SK-N-SH (cell line): ENCODE measurements at regions not wholly inside any gene's neighbourhood (a gene's known extent, or its start where the extent isn't known, plus 50 kb on each side); places are given as distances from the start of the nearest gene placed in this dataset.

ENCODE experiments used
- CTCF ChIA-PET: fragments of 300-600, 350-600 bp; formaldehyde crosslinking; extraction: SDS; loops from one replicate; lab custom pipeline; 2021; lab: Yijun Ruan, JAX
- POLR2A ChIA-PET: fragments of 350-600 bp; sonication (Branson Sonifier 250); formaldehyde crosslinking; extraction: SDS; loops from one replicate; lab custom pipeline; 2020; ENCODE audit warnings: antibody characterized with exemption, inconsistent platforms; lab: Yijun Ruan, JAX
- DNase-seq: peaks from one replicate; pipeline ENCODE4 v3.0.0; 2012
- H2AFZ ChIP-seq: fragments of 200-600 bp; sonication (generic); 2 replicates; pipeline ENCODE4 v1.8.1; 2016; ENCODE audit warnings: antibody characterized with exemption, mild to moderate bottlenecking, low read depth
- H3F3A ChIP-seq: fragments of 200-600 bp; sonication (generic); replicated peaks from 2 replicates; pipeline ENCODE3; 2016; ENCODE audit warnings: antibody characterized with exemption, mild to moderate bottlenecking; ENCODE audit not compliant: insufficient read depth
- H3K27ac ChIP-seq, 2 experiments: fragments of 200-500 bp in 1 of 2; fragments of 200-600 bp in 1 of 2; sonication (Bioruptor generic) in 1 of 2; sonication (generic), shearing (Covaris generic) in 1 of 2; 2 replicates each; pipeline versions ENCODE4 v1.5.1 to v1.6.1; 2014 to 2016; ENCODE audit warnings: low read depth in 2 of 2, inconsistent platforms in 1 of 2, low read length in 1 of 2, mild to moderate bottlenecking in 1 of 2, mixed read lengths in 1 of 2
- H3K27me3 ChIP-seq: fragments of 200-600 bp; sonication (generic), shearing (Covaris generic); 2 replicates; pipeline ENCODE4 v1.6.1; 2016; ENCODE audit warnings: mixed run types; ENCODE audit not compliant: insufficient read depth
- H3K36me3 ChIP-seq, 2 experiments: fragments of 200-500 bp in 1 of 2; fragments of 200-600 bp in 1 of 2; sonication (Bioruptor generic) in 1 of 2; sonication (generic) in 1 of 2; replicated peaks in 1 of 2; 2 replicates each; pipeline versions ENCODE3 to v1.5.1; 2014 to 2016; ENCODE audit warnings: low read length in 1 of 2, mild to moderate bottlenecking in 1 of 2; ENCODE audit not compliant: insufficient read depth in 2 of 2, control insufficient read depth in 1 of 2
- H3K4me1 ChIP-seq, 2 experiments: fragments of 200-500 bp in 1 of 2; fragments of 200-600 bp in 1 of 2; sonication (Bioruptor generic) in 1 of 2; sonication (generic), shearing (Covaris generic) in 1 of 2; 2 replicates each; pipeline versions ENCODE4 v1.5.1 to v1.6.1; 2014 to 2016; ENCODE audit warnings: low read depth in 1 of 2, low read length in 1 of 2, mixed run types in 1 of 2; ENCODE audit not compliant: insufficient read depth in 2 of 2, control insufficient read depth in 1 of 2
- H3K4me2 ChIP-seq: fragments of 200-600 bp; sonication (generic), shearing (Covaris generic); 2 replicates; pipeline ENCODE4 v1.6.1; 2017; ENCODE audit warnings: mixed run types
- H3K4me3 ChIP-seq, 2 experiments: fragments of 200-500 bp in 1 of 2; fragments of 200-600 bp in 1 of 2; sonication (Bioruptor generic) in 1 of 2; sonication (generic), shearing (Covaris generic) in 1 of 2; 2 replicates each; pipeline versions ENCODE4 v1.5.1 to v1.8.1; 2014 to 2016; ENCODE audit warnings: low read depth in 2 of 2, inconsistent platforms in 1 of 2, low read length in 1 of 2, mild to moderate bottlenecking in 1 of 2, mixed read lengths in 1 of 2, moderate library complexity in 1 of 2
- H3K79me2 ChIP-seq: fragments of 200-600 bp; sonication (generic); 2 replicates; pipeline ENCODE4 v1.8.1; 2017; ENCODE audit warnings: mild to moderate bottlenecking; ENCODE audit not compliant: insufficient read depth
- H3K9ac ChIP-seq: fragments of 200-600 bp; sonication (generic); 2 replicates; pipeline ENCODE4 v1.6.1; 2017; ENCODE audit warnings: mixed run types
- H3K9me2 ChIP-seq: fragments of 200-600 bp; sonication (generic); 2 replicates; pipeline ENCODE4 v1.6.1; 2017; ENCODE audit warnings: mixed run types
- H3K9me3 ChIP-seq: fragments of 200-600 bp; sonication (generic); 2 replicates; pipeline ENCODE4 v1.6.1; 2017; ENCODE audit warnings: mixed run types, mild to moderate bottlenecking, moderate library complexity
- H4K20me1 ChIP-seq: fragments of 200-600 bp; sonication (generic); 2 replicates; pipeline ENCODE4 v1.6.1; 2017; ENCODE audit warnings: mild to moderate bottlenecking, mixed run types; ENCODE audit not compliant: insufficient read depth
- ELF1 ChIP-seq: IDR thresholded peaks from 2 replicates; pipeline ENCODE4 v1.4.0; 2012
- EP300 ChIP-seq, 2 experiments: IDR thresholded peaks; 2 replicates each; pipeline versions ENCODE4 v1.4.0 to v1.6.1; 2012; ENCODE audit warnings: borderline replicate concordance in 1 of 2, low read depth in 1 of 2, low read length in 1 of 2
- FOSL2 ChIP-seq: IDR thresholded peaks from 2 replicates; pipeline ENCODE4 v1.4.0; 2012; ENCODE audit warnings: low read depth, mild to moderate bottlenecking, moderate library complexity, borderline replicate concordance
- FOXM1 ChIP-seq: IDR thresholded peaks from 2 replicates; pipeline ENCODE4 v1.4.0; 2012; ENCODE audit warnings: low read depth, mild to moderate bottlenecking
- GABPA ChIP-seq: IDR thresholded peaks from 2 replicates; pipeline ENCODE4 v1.4.0; 2012; ENCODE audit warnings: low read depth, mild to moderate bottlenecking
- GATA2 ChIP-seq: sonication (generic); formaldehyde crosslinking; IDR thresholded peaks from 2 replicates; pipeline ENCODE4 v1.5.0; 2020; ENCODE audit warnings: mild to moderate bottlenecking, missing genetic modification reagents
- JUND ChIP-seq: IDR thresholded peaks from 2 replicates; pipeline ENCODE4 v1.4.0; 2012
- MAX ChIP-seq: IDR thresholded peaks from 2 replicates; pipeline ENCODE4 v1.4.0; 2012; ENCODE audit warnings: low read depth
- MEF2A ChIP-seq: IDR thresholded peaks from 2 replicates; pipeline ENCODE4 v1.4.0; 2012; ENCODE audit warnings: low read depth, borderline replicate concordance
- NRF1 ChIP-seq: IDR thresholded peaks from 2 replicates; pipeline ENCODE4 v1.6.1; 2012; ENCODE audit warnings: low read depth, mild to moderate bottlenecking, low read length
- PBX3 ChIP-seq: IDR thresholded peaks from 2 replicates; pipeline ENCODE4; 2012
- POLR2AphosphoS5 ChIP-seq: IDR thresholded peaks from 2 replicates; pipeline ENCODE4 v1.6.1; 2012; ENCODE audit warnings: low read depth, low read length
- RAD21 ChIP-seq: IDR thresholded peaks from 2 replicates; pipeline ENCODE4 v1.6.1; 2012; ENCODE audit warnings: mild to moderate bottlenecking, low read length
- SIN3A ChIP-seq: IDR thresholded peaks from 2 replicates; pipeline ENCODE4 v1.6.1; 2012; ENCODE audit warnings: low read depth, mild to moderate bottlenecking, low read length, moderate library complexity, borderline replicate concordance
- SMC3 ChIP-seq: IDR thresholded peaks from 2 replicates; pipeline ENCODE4 v1.6.1; 2012; ENCODE audit warnings: low read depth, low read length, improper control_type of control experiment
- TCF12 ChIP-seq: IDR thresholded peaks from 2 replicates; pipeline ENCODE4 v1.4.0; 2012
- TEAD4 ChIP-seq: IDR thresholded peaks from 2 replicates; pipeline ENCODE4 v1.4.0; 2012; ENCODE audit warnings: mild to moderate bottlenecking, borderline replicate concordance; ENCODE audit not compliant: insufficient read depth
- USF1 ChIP-seq: IDR thresholded peaks from 2 replicates; pipeline ENCODE4 v1.4.0; 2012; ENCODE audit warnings: low read depth, borderline replicate concordance
- YY1 ChIP-seq: IDR thresholded peaks from 2 replicates; pipeline ENCODE4 v1.4.0; 2012; ENCODE audit warnings: low read depth, mild to moderate bottlenecking
- ZBTB33 ChIP-seq: IDR thresholded peaks from 2 replicates; pipeline ENCODE4 v1.4.0; 2012; ENCODE audit warnings: low read depth, borderline replicate concordance
- WGBS: methylation state at CpG from one replicate; pipeline ENCODE4 v1.1.6; 2017; ENCODE audit warnings: low lambda C conversion rate; 5-methylcytosine and 5-hydroxymethylcytosine counted together

- POLR2A ChIA-PET: no interaction called here
- no peaks in the 10 kb centered on the region for H3K9me2 ChIP-seq
- H3K4me1 ChIP-seq: no peaks in the 10 kb centered on the region
- no peak overlapping the region for H3K4me2 ChIP-seq
- no peak overlapping the region for H3K4me3 ChIP-seq
- H3K9me3 ChIP-seq: no peaks in the 10 kb centered on the region
- no peaks in the 10 kb centered on the region for H3F3A ChIP-seq
- no peaks in the 10 kb centered on the region for H4K20me1 ChIP-seq
- H3K9ac ChIP-seq: no peak overlapping the region
- no peak overlapping the region for H3K27ac ChIP-seq
- TF ChIP-seq TEAD4 (no peak), FOSL2 (no peak), RAD21 (no peak), MEF2A (no peak), JUND (no peak), TCF12 (no peak), ELF1 (no peak), SIN3A (no peak), NRF1 (no peak), GABPA (no peak), ZBTB33 (no peak), FOXM1 (no peak), PBX3 (no peak), SMC3 (no peak), YY1 (no peak), MAX (no peak), EP300 (IDR thresholded peaks at IDR 0.05; ENCODE audit: borderline replicate concordance in 1 of 2, low read depth in 1 of 2, low read length in 1 of 2) (no peak), USF1 (no peak), GATA2 (CRISPR knock-in tag) (no peak), POLR2AphosphoS5 (no peak)
- TF ChIP-seq, all 33 proteins: peak for 0
- no peak for DNase-seq
- CTCF ChIA-PET: no interaction called here
- 11% methylated on average over 3 of the region's 3 CpGs for WGBS
- Histone ChIP-seq H2AFZ (no peak overlapping the region), H3K79me2 (no peaks in the 10 kb centered on the region), H3K27me3 (no peaks in the 10 kb centered on the region), H3K36me3 (no peaks in the 10 kb centered on the region)
These were observed 373.6 kb downstream of the DCDC2C start for GRCh38 chr2:4077017-4077416.
